Right lobe of liver (tissue), 4 donors: ENCODE measurements at regions not wholly inside any gene's neighbourhood (a gene's known extent, or its start where the extent isn't known, plus 50 kb on each side); places are given as distances from the start of the nearest gene placed in this dataset.

ENCODE experiments used
- POLR2A ChIP-seq: fragments of 450-650 bp; IDR thresholded peaks from one replicate; pipeline ENCODE4 v1.6.1; 2017; ENCODE audit warnings: antibody characterized with exemption, mild to moderate bottlenecking
- TF ChIP-seq, protein P1 (sequence below), 4 donors: fragments of 200-600 bp in 3 of 4; fragments of 450-650 bp in 1 of 4; IDR thresholded peaks; one replicate each; pipeline versions ENCODE4 v1.5.1 to v1.8.0; 2016 to 2022; ENCODE audit warnings: antibody characterized with exemption in 4 of 4, mild to moderate bottlenecking in 2 of 4
- donor health status: DM: no; HTN: no; CAD: no.
- donor health status: DM: no; HTN: no; CAD: no.
- donor health status: DM: no; HTN: yes; CAD: no.

DNA sequence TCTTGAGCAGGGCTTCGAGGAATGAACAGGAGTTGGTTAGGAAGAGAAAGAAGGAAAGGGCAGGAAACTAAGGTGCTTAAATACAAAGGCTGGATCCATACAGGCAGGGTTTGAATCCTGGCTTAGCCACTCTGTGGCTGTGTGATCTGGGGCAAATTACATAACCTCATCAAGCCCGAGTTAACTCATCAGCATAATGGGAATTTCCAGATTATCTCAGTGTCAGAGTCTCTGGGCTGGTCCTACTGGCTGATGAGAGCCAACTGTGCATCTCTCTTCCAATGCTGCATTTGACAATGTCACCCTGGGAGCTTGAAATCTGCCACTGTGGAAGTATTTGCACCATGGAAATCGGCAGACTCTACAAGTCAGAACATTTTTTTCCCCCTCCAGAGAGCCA lies 83.8 kb upstream of the SLC6A6 start:
- TF ChIP-seq, protein P1, sequence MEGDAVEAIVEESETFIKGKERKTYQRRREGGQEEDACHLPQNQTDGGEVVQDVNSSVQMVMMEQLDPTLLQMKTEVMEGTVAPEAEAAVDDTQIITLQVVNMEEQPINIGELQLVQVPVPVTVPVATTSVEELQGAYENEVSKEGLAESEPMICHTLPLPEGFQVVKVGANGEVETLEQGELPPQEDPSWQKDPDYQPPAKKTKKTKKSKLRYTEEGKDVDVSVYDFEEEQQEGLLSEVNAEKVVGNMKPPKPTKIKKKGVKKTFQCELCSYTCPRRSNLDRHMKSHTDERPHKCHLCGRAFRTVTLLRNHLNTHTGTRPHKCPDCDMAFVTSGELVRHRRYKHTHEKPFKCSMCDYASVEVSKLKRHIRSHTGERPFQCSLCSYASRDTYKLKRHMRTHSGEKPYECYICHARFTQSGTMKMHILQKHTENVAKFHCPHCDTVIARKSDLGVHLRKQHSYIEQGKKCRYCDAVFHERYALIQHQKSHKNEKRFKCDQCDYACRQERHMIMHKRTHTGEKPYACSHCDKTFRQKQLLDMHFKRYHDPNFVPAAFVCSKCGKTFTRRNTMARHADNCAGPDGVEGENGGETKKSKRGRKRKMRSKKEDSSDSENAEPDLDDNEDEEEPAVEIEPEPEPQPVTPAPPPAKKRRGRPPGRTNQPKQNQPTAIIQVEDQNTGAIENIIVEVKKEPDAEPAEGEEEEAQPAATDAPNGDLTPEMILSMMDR (IDR thresholded peaks at IDR 0.05) = no peak
- TF ChIP-seq POLR2A = no peak
